ENCODE measurements at regions not wholly inside any gene's neighbourhood (a gene's known extent, or its start where the extent isn't known, plus 50 kb on each side); places are given as distances from the start of the nearest gene placed in this dataset.

DNA sequence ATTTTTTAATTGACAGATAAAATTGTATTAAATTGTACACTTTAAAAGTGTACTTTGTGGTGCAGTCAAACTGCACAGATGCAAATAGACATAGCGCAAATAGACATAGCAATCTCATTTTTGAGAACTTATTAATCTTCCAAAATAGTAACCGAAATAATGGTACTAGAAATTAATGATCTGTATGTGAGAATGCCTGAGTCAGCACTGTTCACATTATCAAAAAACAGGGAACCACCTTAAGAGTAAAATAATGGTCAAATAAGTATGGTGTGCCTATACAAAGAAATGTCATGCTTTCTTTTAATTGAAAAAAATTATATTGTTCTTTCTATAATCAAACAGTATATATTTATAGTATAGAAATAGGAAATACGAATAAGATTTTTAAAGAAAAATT is 461.9 kb downstream of the EFNA5 start:
- Histone ChIP-seq H3K9me3 (ENCODE audit: insufficient read depth, low read depth, low read length) (no peaks in the 10 kb centered on the region), H3K27me3 (ENCODE audit: insufficient read depth, low read length) (no peaks in the 10 kb centered on the region), H3K27ac (ENCODE audit: low read length) (no peak overlapping the region), H3K9ac (ENCODE audit: low read depth, low read length) (no peak overlapping the region), H3K4me1 (ENCODE audit: insufficient read depth, low read length) (no peaks in the 10 kb centered on the region), H3K4me3 (ENCODE audit: low read length) (no peak overlapping the region), H3K36me3 (ENCODE audit: insufficient read depth, low read depth, low read length) (no peaks in the 10 kb centered on the region)

- H3K27me3 ChIP-seq (ENCODE audit: insufficient read depth, low read length) = no peaks in the 10 kb centered on the region
Observed at GRCh38 chr5:107204413-107204812, 466.3 kb downstream of the EFNA5 start.

GRCh38 chr5:107203243-107203642 is 467.5 kb downstream of the EFNA5 start:
- Histone ChIP-seq H3K36me3 (ENCODE audit: insufficient read depth, low read depth, low read length) (no peaks in the 10 kb centered on the region), H3K4me1 (ENCODE audit: insufficient read depth, low read length) (no peaks in the 10 kb centered on the region), H3K9me3 (ENCODE audit: insufficient read depth, low read depth, low read length) (no peaks in the 10 kb centered on the region), H3K4me3 (ENCODE audit: low read length) (no peak overlapping the region), H3K9ac (ENCODE audit: low read depth, low read length) (no peak overlapping the region), H3K27me3 (ENCODE audit: insufficient read depth, low read length) (no peaks in the 10 kb centered on the region), H3K27ac (ENCODE audit: low read length) (no peak overlapping the region)

More at GRCh38 chr5:107204413-107204812, 466.3 kb downstream of the EFNA5 start:
- H3K4me1 ChIP-seq (ENCODE audit: insufficient read depth, low read length) = no peaks in the 10 kb centered on the region
- no peaks in the 10 kb centered on the region for H3K36me3 ChIP-seq (ENCODE audit: insufficient read depth, low read depth, low read length)
- no peak overlapping the region for H3K27ac ChIP-seq (ENCODE audit: low read length)
- no peak overlapping the region for H3K9ac ChIP-seq (ENCODE audit: low read depth, low read length)
- H3K4me3 ChIP-seq (ENCODE audit: low read length) = no peak overlapping the region
- H3K9me3 ChIP-seq (ENCODE audit: insufficient read depth, low read depth, low read length) = no peaks in the 10 kb centered on the region

GRCh38 chr5:107199756-107200155 is 471.0 kb downstream of the EFNA5 start:
- Histone ChIP-seq H3K4me1 (ENCODE audit: insufficient read depth, low read length) (no peaks in the 10 kb centered on the region), H3K9ac (ENCODE audit: low read depth, low read length) (no peak overlapping the region), H3K36me3 (ENCODE audit: insufficient read depth, low read depth, low read length) (no peaks in the 10 kb centered on the region), H3K9me3 (ENCODE audit: insufficient read depth, low read depth, low read length) (no peaks in the 10 kb centered on the region), H3K27me3 (ENCODE audit: insufficient read depth, low read length) (no peaks in the 10 kb centered on the region), H3K4me3 (ENCODE audit: low read length) (no peak overlapping the region), H3K27ac (ENCODE audit: low read length) (no peak overlapping the region)

GRCh38 chr5:107196500-107197059 is 474.2 kb downstream of the EFNA5 start:
- Histone ChIP-seq H3K9ac (ENCODE audit: low read depth, low read length) (no peak overlapping the region), H3K36me3 (ENCODE audit: insufficient read depth, low read depth, low read length) (no peaks in the 10 kb centered on the region), H3K27me3 (ENCODE audit: insufficient read depth, low read length) (no peaks in the 10 kb centered on the region), H3K4me1 (ENCODE audit: insufficient read depth, low read length) (peaks cover 3% of the 10 kb centered on the region; the same call in 1 of the 2 replicates), H3K4me3 (ENCODE audit: low read length) (no peak overlapping the region), H3K9me3 (ENCODE audit: insufficient read depth, low read depth, low read length) (no peaks in the 10 kb centered on the region), H3K27ac (ENCODE audit: low read length) (no peak overlapping the region)

DNA sequence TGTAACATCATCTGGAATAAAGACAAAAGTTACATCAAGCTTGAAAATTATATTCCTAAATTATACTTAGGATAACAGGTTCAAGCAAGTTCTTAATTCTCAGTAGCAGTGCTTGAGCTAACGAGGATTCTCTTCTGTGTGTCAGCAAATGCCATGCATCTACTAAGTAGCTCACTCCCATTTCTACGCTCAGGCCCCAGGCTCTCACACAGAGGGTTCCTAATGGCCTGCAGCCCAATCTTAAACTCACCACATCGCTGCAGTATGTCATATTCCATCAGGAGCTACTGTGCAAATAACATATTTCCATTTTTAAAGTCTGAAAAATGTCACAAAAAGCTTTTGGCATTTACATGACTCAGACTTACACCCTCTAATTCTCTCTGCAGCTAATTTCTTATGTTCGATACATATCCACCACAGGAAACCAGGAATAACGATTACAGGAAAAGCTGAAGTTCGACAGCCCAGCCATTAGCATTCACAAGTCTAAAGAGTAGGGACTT is 474.8 kb downstream of the EFNA5 start:
- no peaks in the 10 kb centered on the region for H3K27me3 ChIP-seq (ENCODE audit: insufficient read depth, low read length)
- H3K4me1 ChIP-seq (ENCODE audit: insufficient read depth, low read length) = peaks cover 3% of the 10 kb centered on the region; the same call in 1 of the 2 replicates
- no peak overlapping the region for H3K27ac ChIP-seq (ENCODE audit: low read length)
- H3K4me3 ChIP-seq (ENCODE audit: low read length) = no peak overlapping the region
- H3K9me3 ChIP-seq (ENCODE audit: insufficient read depth, low read depth, low read length) = no peaks in the 10 kb centered on the region
- no peak overlapping the region for H3K9ac ChIP-seq (ENCODE audit: low read depth, low read length)
- no peaks in the 10 kb centered on the region for H3K36me3 ChIP-seq (ENCODE audit: insufficient read depth, low read depth, low read length)

- no peaks in the 10 kb centered on the region; the same call in 1 of the 2 replicates for H3K9me3 ChIP-seq (ENCODE audit: insufficient read depth, low read depth, low read length)
- no peak overlapping the region for H3K9ac ChIP-seq (ENCODE audit: low read depth, low read length)
- no peak overlapping the region for H3K4me3 ChIP-seq (ENCODE audit: low read length)
- no peaks in the 10 kb centered on the region for H3K4me1 ChIP-seq (ENCODE audit: insufficient read depth, low read length)
- no peak overlapping the region for H3K27ac ChIP-seq (ENCODE audit: low read length)
- no peaks in the 10 kb centered on the region for H3K27me3 ChIP-seq (ENCODE audit: insufficient read depth, low read length)
- H3K36me3 ChIP-seq (ENCODE audit: insufficient read depth, low read depth, low read length) = no peaks in the 10 kb centered on the region
Observed at GRCh38 chr5:107184871-107185270, 485.9 kb downstream of the EFNA5 start.

GRCh38 chr5:107184066-107184465 is 486.7 kb downstream of the EFNA5 start:
- no peaks in the 10 kb centered on the region for H3K36me3 ChIP-seq (ENCODE audit: insufficient read depth, low read depth, low read length)
- no peak overlapping the region for H3K4me3 ChIP-seq (ENCODE audit: low read length)
- no peak overlapping the region for H3K9ac ChIP-seq (ENCODE audit: low read depth, low read length)
- H3K9me3 ChIP-seq (ENCODE audit: insufficient read depth, low read depth, low read length) = no peaks in the 10 kb centered on the region; the same call in 1 of the 2 replicates
- no peaks in the 10 kb centered on the region for H3K4me1 ChIP-seq (ENCODE audit: insufficient read depth, low read length)
- H3K27me3 ChIP-seq (ENCODE audit: insufficient read depth, low read length) = no peaks in the 10 kb centered on the region
- no peak overlapping the region for H3K27ac ChIP-seq (ENCODE audit: low read length)

- Histone ChIP-seq H3K4me3 (ENCODE audit: low read length) (no peak overlapping the region), H3K36me3 (ENCODE audit: insufficient read depth, low read depth, low read length) (no peaks in the 10 kb centered on the region), H3K9me3 (ENCODE audit: insufficient read depth, low read depth, low read length) (peaks cover 25% of the 10 kb centered on the region), H3K27ac (ENCODE audit: low read length) (no peak overlapping the region), H3K27me3 (ENCODE audit: insufficient read depth, low read length) (no peaks in the 10 kb centered on the region), H3K9ac (ENCODE audit: low read depth, low read length) (no peak overlapping the region), H3K4me1 (ENCODE audit: insufficient read depth, low read length) (no peaks in the 10 kb centered on the region)
Observed at GRCh38 chr5:107170620-107171019, 500.1 kb downstream of the EFNA5 start.

DNA sequence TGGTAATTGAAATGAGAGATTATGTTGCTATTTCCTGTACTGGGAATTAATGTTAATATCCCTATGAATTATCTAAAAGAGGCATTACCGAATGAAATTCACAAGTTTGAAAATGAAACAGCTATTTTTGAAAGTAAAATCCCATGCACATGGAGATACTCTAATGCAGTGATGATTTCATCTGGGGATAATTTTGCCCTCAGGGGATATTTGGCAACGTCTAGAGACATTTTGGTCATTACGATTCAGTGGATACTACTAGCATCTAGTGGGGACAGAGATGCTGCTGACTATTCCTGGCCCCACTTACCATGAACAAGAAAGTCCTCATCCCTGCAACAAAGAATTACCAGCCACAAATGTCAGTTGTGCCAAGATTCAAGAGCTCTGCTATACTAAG is 500.9 kb downstream of the EFNA5 start:
- no peaks in the 10 kb centered on the region for H3K4me1 ChIP-seq (ENCODE audit: insufficient read depth, low read length)

GRCh38 chr5:107168848-107169752 is 501.6 kb downstream of the EFNA5 start:
- Histone ChIP-seq H3K36me3 (ENCODE audit: insufficient read depth, low read depth, low read length) (no peaks in the 10 kb centered on the region), H3K4me3 (ENCODE audit: low read length) (no peak overlapping the region), H3K27me3 (ENCODE audit: insufficient read depth, low read length) (no peaks in the 10 kb centered on the region), H3K9ac (ENCODE audit: low read depth, low read length) (no peak overlapping the region), H3K27ac (ENCODE audit: low read length) (no peak overlapping the region), H3K4me1 (ENCODE audit: insufficient read depth, low read length) (no peaks in the 10 kb centered on the region), H3K9me3 (ENCODE audit: insufficient read depth, low read depth, low read length) (peaks cover 25% of the 10 kb centered on the region)

More for the DNA sequence above, 500.9 kb downstream of the EFNA5 start:
- Histone ChIP-seq H3K4me3 (ENCODE audit: low read length) (no peak overlapping the region), H3K9me3 (ENCODE audit: insufficient read depth, low read depth, low read length) (peaks cover 25% of the 10 kb centered on the region), H3K9ac (ENCODE audit: low read depth, low read length) (no peak overlapping the region), H3K27me3 (ENCODE audit: insufficient read depth, low read length) (no peaks in the 10 kb centered on the region), H3K36me3 (ENCODE audit: insufficient read depth, low read depth, low read length) (no peaks in the 10 kb centered on the region), H3K27ac (ENCODE audit: low read length) (no peak overlapping the region)

DNA sequence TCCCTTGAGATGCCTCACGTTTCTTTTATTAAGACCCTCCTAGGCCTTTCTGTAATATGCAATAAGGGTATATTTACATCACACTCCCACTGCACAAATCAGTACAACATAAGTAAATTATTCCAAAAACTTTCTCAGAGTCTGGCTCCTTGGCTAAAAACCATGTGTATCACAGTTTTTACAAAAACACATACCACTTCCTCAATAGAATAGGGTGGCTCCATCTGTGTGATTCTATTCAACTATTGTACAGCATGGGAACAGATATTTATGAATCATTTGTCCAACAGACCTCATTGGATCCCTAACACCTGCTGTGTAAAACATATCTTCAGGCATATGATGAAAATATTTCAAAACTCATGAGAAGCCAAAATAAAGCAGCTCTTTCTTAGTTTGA is 502.7 kb downstream of the EFNA5 start:
- Histone ChIP-seq H3K27ac (ENCODE audit: low read length) (no peak overlapping the region), H3K9ac (ENCODE audit: low read depth, low read length) (no peak overlapping the region), H3K4me3 (ENCODE audit: low read length) (no peak overlapping the region), H3K4me1 (ENCODE audit: insufficient read depth, low read length) (no peaks in the 10 kb centered on the region), H3K9me3 (ENCODE audit: insufficient read depth, low read depth, low read length) (peaks cover 25% of the 10 kb centered on the region), H3K36me3 (ENCODE audit: insufficient read depth, low read depth, low read length) (no peaks in the 10 kb centered on the region), H3K27me3 (ENCODE audit: insufficient read depth, low read length) (no peaks in the 10 kb centered on the region)

Data from iPS-20b (cell line).